GM18868 (cell line): ENCODE measurements at regions not wholly inside any gene's neighbourhood (a gene's known extent, or its start where the extent isn't known, plus 50 kb on each side); places are given as distances from the start of the nearest gene placed in this dataset.
"Not testable (repeated sequence)": the region's sequence is repeated elsewhere in the genome, so short reads cannot be mapped to it uniquely, and the experiment has no call there.

ENCODE experiments used
- ATAC-seq: cut with Tn5 transposase; IDR thresholded peaks from one replicate; pipeline ENCODE4 v1.9.1; 2021; ENCODE audit warnings: mild to moderate bottlenecking, moderate library complexity; ENCODE audit not compliant: unreplicated experiment

DNA sequence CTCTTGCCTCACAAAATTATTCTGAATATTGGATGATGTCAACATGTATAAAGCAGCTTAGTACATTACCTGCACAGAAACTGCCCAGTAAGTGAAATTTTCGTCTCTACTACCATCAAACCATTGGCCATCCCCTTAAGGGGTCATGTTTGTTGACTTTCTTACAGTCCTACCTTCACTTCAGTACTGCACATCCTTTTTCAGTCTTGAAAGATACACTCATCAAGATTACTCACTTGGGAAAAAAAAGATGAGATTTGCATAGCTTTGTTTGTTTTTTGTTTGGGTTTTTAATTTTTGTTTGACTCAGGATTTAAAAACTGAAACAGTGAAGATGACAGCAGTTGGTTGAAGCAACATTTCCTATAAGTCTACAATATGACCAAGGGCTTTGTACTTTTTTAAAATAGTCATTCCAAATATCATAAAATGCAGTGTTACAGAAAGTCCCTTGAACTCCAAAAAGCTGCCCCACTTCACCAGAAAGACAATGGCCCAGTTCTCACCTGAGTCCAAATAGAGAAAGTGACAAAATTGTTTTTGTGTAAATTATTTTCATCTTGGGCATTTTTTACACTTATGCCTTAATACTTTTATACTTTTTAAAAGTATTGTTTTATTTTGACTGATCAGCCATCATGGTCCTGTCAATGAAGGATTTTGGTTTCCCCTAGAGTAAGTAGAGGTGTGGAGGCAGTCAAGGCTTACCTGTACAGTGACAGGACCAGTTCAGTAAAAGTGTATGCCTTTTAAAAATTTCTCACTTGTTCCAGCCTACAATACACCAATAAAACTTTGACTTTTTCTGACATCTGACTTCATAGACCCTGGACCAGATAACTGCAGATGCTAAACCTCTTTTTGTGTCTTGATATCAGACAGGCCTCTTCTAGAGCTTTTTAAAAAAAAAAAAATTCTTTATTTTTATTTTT lies 59.7 kb upstream of the EDA2R start:
- peak; percentile 77 for ATAC-seq

DNA sequence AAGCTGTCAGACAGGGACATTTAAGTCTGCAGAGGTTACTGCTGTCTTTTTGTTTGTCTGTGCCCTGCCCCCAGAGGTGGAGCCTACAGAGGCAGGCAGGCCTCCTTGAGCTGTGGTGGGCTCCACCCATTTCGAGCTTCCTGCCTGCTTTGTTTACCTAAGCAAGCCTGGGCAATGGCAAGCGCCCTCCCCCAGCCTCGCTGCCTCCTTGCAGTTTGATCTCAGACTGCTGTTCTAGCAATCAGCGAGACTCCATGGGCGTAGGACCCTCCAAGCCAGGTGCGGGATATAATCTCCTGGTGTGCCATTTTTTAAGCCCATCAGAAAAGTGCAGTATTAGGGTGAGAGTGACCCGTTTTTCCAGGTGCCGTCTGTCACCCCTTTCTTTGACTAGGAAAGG lies 53.6 kb upstream of the EDA2R start:
- ATAC-seq = not testable (repeated sequence)
